GM18508 (cell line): ENCODE measurements at regions not wholly inside any gene's neighbourhood (a gene's known extent, or its start where the extent isn't known, plus 50 kb on each side); places are given as distances from the start of the nearest gene placed in this dataset.

Source experiments
- ATAC-seq: cut with Tn5 transposase; IDR thresholded peaks from one replicate; pipeline ENCODE4 v1.9.1; 2021; ENCODE audit warnings: moderate number of reproducible peaks; ENCODE audit not compliant: insufficient read depth, unreplicated experiment

DNA sequence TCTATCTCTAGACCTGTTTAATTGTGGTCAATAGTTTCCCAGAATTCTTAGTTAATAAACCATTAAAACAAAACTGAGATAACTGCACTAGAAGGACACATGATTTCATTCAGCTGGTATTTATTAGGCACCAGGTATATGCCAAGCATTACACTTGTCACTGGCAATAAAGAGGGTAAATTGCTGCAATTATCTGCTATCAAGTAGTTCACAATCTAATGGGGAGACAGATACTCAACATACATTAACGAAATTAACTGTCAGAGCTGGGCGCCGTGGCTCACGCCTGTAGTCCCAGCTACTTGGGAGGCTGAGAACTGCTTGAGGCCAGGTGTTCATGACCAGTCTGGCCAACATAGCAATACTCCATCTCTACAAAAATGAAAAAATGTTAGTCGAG lies 71.7 kb upstream of the WIPF1 start:
- ATAC-seq: no peak

DNA sequence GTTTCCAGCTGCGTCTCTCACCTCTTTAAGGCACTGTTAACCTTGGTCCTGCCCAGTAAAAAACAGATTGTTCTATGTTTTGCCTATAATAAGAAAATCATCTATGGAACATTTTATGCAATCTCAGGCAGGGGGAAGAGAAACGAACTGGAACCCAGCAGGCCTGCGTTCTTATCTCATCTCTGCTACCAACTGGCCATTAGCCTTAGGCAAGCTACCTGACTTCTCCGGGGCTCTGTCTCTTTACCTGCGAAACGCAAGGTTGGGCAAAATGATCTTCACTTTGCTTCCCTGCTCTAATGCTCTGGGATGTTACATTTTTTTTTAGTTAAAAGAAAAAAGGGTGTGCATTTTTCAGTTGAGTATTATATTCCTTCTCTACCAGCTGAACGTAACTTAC lies 70.5 kb upstream of the WIPF1 start:
- ATAC-seq: no peak

DNA sequence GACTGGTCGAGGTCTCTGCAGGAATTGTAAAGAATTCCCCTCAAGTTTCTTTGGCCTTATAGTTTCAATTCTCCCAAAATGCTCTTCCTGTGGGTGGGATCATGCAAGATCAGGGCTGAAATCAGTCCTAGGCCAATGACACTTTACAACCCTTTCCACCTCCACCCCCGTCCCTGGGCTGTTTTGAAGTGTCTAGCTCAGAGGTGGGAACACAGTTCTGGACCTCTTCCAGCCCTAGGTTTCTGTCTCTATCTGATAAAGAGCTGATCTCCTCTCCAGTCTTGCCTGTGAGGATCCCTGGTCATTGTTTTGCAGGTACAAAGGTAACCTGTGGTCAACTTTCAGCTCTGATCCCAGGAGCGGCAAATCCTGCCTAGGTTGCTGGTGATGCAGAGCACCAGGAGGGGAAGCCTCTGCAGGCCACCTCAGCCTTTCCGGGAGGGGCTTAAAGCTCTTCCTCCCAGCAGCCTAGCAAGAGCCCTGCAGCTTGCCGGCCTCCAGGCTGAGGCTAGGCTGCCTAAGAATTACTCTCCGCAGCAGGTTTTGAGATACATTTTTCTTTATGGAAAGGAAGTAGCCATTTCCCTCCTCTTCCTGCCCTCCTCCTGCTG lies 69.8 kb upstream of the WIPF1 start:
- ATAC-seq: no peak

DNA sequence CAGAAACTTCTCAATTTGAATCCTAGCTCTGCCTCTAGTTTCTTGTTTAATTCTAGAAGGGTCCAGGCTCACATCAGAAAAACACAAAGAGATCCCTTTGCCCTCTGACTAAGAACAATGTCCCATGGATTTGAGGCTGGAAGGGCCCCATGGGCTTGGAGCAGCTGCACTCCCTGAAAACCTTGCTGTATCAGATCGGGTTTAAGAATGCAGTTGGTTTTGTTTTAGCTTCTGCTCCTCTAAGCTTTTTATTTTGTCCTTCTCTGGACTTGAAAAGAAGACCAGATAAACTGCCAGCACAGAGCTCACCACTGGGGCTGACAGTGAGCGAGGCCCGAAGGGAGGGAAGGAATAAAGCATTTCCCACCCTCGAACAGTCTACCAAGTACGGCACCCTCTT lies 69.2 kb upstream of the WIPF1 start:
- ATAC-seq: no peak

DNA sequence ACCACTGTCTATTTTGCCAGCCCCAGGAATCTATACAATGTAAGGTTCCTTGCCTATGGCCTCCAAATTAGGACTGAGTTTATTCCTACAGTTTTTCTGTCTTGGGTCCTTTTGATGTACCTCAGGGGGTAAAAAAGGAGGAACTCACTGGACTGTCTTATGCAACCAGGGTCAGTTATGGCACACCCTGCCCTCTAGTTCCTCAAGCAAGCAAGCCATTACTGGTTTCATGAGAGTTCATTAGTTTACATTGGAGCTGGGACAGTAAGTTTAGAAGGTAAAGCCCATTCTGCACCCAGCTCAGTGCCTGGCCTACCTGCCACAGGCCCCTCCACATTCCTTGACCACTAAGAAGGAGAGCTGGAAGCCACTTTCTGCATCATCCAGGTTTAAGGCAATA lies 68.7 kb upstream of the WIPF1 start:
- no peak for ATAC-seq

DNA sequence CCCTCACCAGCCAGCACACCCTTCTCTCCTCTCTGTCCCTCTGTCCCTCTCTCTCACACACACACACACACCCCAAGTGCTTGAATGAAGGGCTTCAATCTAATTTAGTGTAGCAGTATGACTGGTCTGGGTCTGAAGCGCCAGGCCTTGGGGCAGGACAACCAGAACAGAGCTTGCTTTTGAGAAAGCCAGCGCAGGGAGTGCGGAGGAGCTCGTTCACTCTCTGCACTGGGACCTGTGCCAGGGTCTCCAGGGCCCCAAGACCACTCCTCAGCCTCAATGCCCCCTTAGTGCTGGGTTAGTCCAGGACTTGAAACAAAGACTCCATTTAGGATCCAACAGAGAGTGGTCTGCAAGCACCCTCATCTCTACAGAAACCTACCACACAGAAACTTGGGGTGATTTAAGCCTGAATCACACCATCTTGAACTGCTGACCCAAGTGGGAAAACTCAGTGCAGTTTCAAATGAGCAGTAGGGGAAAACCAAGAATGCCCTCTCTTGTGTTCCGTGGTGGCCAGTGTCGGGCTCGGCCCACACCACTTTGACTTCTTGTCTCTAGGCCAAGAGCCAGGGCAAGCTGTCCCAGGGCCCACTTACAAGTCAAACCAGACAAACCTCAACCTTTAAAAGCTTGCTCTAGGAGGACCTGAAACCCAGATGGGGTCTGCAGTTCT lies 66.6 kb upstream of the WIPF1 start:
- ATAC-seq: no peak

DNA sequence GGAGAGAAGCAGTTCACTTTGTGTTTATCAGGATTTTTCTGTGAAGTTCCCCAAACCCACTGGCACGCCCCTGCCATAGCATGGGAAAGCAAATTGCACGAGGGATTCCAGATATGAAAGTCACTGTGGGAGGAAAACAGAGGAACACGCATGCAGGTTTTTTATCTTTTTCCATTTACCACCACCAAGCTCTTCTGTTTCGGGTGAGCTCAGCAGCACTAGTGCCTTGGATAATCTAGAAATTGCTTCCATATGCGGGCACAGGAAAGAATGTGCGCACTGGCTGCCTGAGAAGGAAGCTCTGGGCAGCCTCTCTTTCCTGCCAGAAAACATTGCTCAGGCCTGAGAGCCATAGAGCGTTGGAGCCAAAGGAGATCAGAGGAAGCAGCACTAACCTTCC lies 65.9 kb upstream of the WIPF1 start:
- ATAC-seq: no peak

DNA sequence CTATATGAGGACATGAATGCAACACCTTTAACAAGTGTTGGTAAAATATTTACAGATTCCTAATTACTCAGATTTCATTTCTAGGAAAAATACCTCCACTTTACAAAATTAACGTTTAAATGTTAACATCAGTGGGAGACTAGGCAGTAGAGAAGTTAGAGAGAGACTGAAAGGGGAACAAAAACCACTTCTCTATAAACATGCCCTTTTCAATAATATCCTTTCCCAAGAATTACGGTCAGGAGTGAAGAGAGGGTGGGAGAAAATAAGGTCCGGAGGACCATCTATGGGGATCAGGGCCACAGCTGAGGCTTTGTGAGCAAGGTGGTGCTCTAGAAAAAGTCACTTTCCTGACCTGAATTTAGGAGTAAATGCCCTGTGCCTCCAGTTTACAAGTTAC lies 65.3 kb upstream of the WIPF1 start:
- no peak for ATAC-seq

DNA sequence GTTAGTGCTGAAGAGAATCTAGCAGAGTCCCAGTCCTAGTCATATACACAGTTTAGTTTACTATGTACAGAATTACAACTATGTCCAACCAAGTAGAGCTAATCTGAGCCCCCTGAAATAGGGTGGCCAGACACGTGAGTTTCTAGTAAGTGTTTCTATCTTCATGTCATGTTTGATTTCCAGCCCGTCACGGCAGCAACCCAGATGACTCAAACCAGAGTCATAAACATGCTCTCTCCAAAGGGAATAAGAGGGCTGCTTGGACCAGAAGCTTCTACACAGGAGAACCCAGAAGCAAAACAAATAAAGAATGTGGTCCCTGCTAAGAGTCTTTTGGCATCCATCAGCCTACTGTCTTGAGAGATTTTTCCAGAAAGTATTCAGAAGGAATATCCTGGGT lies 64.9 kb upstream of the WIPF1 start:
- no peak for ATAC-seq

DNA sequence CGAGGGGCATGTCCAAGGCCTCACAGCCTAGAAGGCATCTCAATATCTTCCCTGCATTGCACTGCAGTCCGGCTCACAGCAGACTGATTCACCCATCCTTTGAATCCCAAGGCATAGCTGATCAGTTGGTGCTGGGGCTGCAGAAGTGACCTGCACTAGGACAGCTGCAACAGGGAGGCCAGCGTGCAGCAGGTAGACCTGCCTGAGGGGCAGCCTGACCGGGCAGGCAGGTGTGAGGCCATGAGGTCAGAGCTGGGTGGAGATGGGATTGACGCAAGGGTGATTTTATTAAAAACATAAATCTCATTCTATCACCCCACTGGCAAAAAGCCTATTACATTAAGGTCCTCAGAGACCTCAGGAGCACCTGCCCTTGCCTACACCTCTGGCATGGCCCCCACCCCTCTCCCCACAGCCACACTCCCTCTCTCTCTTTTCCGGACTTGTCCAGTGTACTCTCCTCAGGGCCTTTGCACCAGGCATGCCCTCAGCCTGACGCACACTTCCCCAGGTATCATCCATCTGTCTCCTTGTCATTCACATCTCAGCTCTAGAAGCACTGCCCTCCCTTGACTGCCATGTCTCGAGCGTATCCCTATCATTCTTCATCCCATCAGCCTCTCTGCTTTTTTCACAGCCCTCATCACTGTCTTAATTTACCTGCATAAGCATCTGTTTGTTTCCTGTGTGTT lies 63.5 kb upstream of the WIPF1 start:
- no peak for ATAC-seq

DNA sequence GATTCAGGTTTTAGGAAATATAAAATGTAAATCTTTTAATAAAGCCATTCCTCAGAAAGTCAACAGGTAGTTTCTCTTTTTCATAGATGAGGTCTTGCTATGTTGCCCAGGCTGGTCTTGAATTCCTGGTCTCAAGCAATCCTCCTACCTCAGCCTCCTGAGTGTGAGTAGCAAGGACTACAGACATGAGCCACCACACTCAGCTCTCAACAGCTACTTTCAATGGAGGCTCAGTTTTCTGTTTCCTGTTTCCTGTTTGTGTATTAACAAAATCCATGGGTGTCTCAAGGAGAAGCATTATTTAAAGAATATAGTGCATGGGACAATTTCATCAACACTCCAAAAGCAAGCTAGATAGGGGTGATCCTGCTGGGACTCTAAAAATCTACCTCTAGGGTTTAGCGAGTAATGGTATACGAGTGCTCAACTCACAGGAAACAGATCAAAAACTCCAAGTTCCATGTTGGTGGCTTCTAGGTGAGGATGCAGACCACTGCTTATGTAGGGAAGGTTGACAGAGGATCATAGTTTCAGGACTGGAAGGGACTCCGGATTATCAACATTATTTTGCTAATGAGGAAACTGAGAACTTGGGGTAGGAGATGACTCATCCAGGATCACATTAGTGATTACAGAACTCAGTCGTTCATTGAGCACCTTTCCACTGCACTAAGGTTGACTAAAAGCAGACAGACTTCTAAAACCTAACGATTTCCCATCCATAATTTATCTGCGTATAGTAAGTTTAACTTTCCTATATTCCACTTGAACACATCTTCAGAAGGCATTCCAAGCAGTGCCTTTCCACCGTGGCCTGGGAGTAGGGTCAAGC lies 61.7 kb upstream of the WIPF1 start:
- no peak for ATAC-seq

DNA sequence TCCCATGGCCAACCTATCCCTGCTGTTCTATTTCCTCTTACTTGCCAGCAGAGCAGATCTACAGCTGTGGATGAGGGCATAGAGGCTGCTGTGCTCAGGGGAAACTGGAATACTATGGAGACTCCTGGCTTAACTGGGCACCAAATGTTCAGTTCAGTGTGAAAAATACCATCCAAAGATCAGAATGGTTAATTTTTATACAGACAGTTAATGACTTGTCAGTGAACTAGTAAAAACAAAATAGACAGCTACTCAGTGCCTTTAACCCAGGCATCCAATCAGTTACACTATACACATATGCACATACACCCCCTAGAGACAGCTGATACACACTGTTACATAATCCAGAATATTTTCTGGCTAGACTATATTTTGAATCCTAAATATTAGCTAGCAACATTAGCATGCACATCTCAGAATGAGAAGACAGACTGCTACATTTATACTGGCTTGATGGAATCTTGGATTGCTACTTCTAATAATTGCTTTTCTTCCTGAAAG lies 59.1 kb upstream of the WIPF1 start:
- no peak for ATAC-seq

DNA sequence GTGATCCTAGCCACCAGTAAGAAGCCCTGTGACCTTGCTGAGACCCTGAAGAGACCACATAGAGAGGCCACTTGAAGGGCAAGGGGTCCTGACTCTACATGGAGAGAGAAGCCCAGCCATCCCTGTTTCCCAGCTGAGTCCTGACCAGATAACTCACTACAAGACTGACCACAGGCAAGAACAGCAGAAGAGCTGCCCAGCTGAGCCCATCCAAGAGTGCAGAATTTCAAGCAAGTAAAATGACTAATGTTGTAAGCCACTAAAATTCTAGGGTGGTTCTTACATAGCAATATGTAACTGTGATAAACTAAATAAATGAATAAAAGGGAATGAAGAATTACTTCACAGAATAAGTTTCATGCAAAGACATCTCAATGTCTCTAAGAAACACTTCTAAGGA lies 58.4 kb upstream of the WIPF1 start:
- no peak for ATAC-seq

DNA sequence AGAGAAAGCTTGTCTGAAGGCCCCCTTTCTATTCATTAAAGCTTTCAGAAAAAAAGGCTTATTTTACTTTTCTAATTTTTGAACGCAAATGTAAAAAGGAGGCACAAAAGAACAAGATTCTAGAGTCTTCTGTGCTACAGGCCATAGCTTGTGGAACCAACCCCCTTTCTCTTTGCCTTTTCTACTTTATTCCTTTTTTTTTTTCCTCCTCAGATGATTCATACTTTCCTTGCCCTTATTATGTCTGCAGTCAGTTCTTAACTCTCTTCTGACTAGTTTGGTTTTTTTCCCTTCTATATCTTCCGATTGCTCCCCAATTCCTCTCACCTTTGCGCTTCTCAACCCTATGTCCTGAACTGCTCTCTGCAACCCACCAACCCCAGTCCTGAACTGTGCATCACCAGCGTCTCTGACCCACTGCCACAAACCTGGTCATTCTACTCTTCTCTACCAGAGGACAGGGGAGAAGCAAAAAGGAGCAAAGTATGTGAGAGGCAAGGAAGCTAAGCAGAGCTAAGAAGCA lies 56.9 kb upstream of the WIPF1 start:
- ATAC-seq: no peak

DNA sequence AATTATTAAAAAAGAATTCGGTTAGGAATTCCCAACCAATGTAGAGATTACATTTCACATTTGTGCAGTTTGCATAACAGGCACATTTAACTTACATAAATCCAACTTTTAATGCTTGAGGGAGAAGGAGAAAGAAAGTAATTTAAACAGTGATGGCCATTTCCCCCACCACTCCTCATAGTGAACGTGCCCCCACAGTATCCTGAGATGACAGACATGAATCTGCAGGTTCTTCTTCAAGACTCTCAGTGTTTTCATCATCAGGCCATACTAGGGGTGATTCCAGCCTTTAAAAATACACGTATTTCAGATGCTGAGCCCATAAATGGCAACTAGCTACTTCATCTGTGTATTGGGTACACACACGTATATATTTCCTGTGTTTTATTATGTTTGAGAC lies 51.3 kb upstream of the WIPF1 start:
- ATAC-seq: no peak
